Lung (tissue), 11 donors: ENCODE measurements at regions not wholly inside any gene's neighbourhood (a gene's known extent, or its start where the extent isn't known, plus 50 kb on each side); places are given as distances from the start of the nearest gene placed in this dataset.

Experiments used
- ATAC-seq: fragments of 200-7000 bp; cut with Tn5 transposase; one replicate; pipeline ENCODE4 v1.9.1; 2020; ENCODE audit warnings: moderate number of reproducible peaks; ENCODE audit not compliant: insufficient read depth, low FRiP score
- DNase-seq, 3 donors: peaks; one replicate each; pipeline ENCODE4 v3.0.0-alpha.2; 2013 to 2017
- H3K27ac ChIP-seq, 2 donors: one replicate each; pipeline ENCODE4 v1.5.1; 2013; ENCODE audit warnings: mild to moderate bottlenecking in 2 of 2, moderate library complexity in 2 of 2, control low read depth in 1 of 2, inconsistent platforms in 1 of 2, low read depth in 1 of 2, low read length in 1 of 2
- H3K27me3 ChIP-seq, 3 donors: one replicate each; pipeline ENCODE4 v1.5.1; 2013; ENCODE audit warnings: low read length in 2 of 3; ENCODE audit not compliant: control insufficient read depth in 3 of 3, insufficient read depth in 3 of 3
- H3K36me3 ChIP-seq, 4 donors: one replicate each; pipeline ENCODE4 v1.5.1; 2013; ENCODE audit warnings: low read length in 4 of 4, mild to moderate bottlenecking in 1 of 4, moderate library complexity in 1 of 4; ENCODE audit not compliant: control insufficient read depth in 4 of 4, insufficient read depth in 4 of 4
- H3K4me1 ChIP-seq, 5 donors: one replicate each; pipeline ENCODE4 v1.5.1; 2013; ENCODE audit warnings: low read length in 5 of 5, mild to moderate bottlenecking in 2 of 5, moderate library complexity in 1 of 5; ENCODE audit not compliant: control insufficient read depth in 5 of 5, insufficient read depth in 5 of 5
- H3K4me3 ChIP-seq: one replicate; pipeline ENCODE4 v1.5.1; 2013; ENCODE audit warnings: mild to moderate bottlenecking, control low read depth, moderate library complexity
- H3K9ac ChIP-seq, 2 donors: one replicate each; pipeline ENCODE4 v1.5.1; 2013; ENCODE audit warnings: low read length in 2 of 2, control low read depth in 1 of 2; ENCODE audit not compliant: insufficient read depth in 1 of 2
- H3K9me3 ChIP-seq, 4 donors: one replicate each; pipeline ENCODE4 v1.5.1; 2013; ENCODE audit warnings: low read length in 3 of 4, mild to moderate bottlenecking in 1 of 4, moderate library complexity in 1 of 4; ENCODE audit not compliant: control insufficient read depth in 4 of 4, insufficient read depth in 3 of 4
- CTCF ChIP-seq: IDR thresholded peaks from 2 replicates; pipeline ENCODE4 v1.5.1; 2012; ENCODE audit warnings: mild to moderate bottlenecking; ENCODE audit errors: control extremely low read depth, extremely low read depth
- WGBS, 2 donors: extraction: QIAGEN DNeasy Blood & Tissue Kit; methylation state at CpG; one replicate each; pipeline ENCODE4 v1.1.7; 2013; 5-methylcytosine and 5-hydroxymethylcytosine counted together
- donor health status: control.
- donor health status: control.
- donor health status: Bipolar disorder and iron deficiency.
- donor health status: healthy.
- donor health status: DM: yes; HTN: yes; CAD: no.

GRCh38 chr19:57026476-57026875 is 93.3 kb upstream of the USP29 start:
- H3K9me3 ChIP-seq = peaks cover 0 to 8% (median 3%) of the 10 kb centered on the region in 4 donors
- 80 to 82% methylated on average over 3 of the region's 3 CpGs for WGBS, 2 donors
- H3K9ac ChIP-seq = no peak overlapping the region
- no peak for TF ChIP-seq CTCF
- DNase-seq = no peak
- no peak for ATAC-seq
- H3K4me3 ChIP-seq = no peak overlapping the region
- H3K36me3 ChIP-seq = no peaks in the 10 kb centered on the region
- no peak overlapping the region for H3K27ac ChIP-seq
- no peaks in the 10 kb centered on the region for H3K27me3 ChIP-seq
- no peaks in the 10 kb centered on the region for H3K4me1 ChIP-seq

- DNase-seq = no peak
- Histone ChIP-seq H3K27me3 (no peaks in the 10 kb centered on the region), H3K36me3 (no peaks in the 10 kb centered on the region), H3K4me3 (no peak overlapping the region), H3K9ac (no peak overlapping the region), H3K9me3 (peaks cover 0 to 6% (median 3%) of the 10 kb centered on the region in 4 donors), H3K4me1 (no peaks in the 10 kb centered on the region), H3K27ac (no peak overlapping the region)
- ATAC-seq = no peak
- no peak for TF ChIP-seq CTCF
- 73 to 87% methylated on average over 7 of the region's 7 CpGs for WGBS, 2 donors
Measured at GRCh38 chr19:57027360-57027759, 92.4 kb upstream of the USP29 start.

DNA sequence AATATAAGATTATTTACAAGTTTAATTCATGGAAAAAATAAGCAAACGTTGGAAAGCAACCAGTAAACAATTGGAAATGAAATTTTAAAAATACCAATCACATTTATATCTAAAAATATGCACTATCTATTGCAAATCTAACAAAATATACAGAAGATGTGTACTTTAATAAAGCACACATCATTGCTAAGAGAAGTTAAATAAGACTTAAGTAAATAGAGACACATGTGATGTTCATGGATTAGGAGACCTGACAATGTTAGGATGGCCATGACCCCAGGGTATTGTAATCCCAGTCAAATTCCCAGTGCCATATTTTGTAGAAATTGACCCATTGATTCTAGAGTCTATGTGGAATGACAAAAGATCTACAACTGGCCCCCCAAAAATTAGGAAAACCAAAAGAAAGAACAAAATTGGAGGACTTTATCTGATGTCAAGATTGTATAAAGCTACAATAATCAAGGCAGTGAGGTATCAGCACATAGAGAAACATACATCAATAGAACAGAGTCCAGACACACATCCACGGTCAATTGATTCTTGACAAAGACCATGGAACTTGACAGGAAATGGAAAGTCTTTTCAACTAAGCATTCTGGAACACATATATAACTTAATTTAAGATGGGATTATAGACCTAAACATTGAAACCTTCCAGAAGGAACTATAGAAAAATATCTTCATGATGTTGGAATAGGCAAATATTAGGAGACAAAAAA is 90.8 kb upstream of the USP29 start:
- no peak overlapping the region for H3K4me3 ChIP-seq
- DNase-seq = no peak
- H3K9me3 ChIP-seq = peaks cover 0 to 9% (median 3%) of the 10 kb centered on the region in 4 donors
- no peak overlapping the region for H3K9ac ChIP-seq
- no peaks in the 10 kb centered on the region for H3K4me1 ChIP-seq
- H3K27ac ChIP-seq = no peak overlapping the region
- no peak for ATAC-seq
- H3K36me3 ChIP-seq = no peaks in the 10 kb centered on the region
- no peak for TF ChIP-seq CTCF
- no peaks in the 10 kb centered on the region for H3K27me3 ChIP-seq
- 56 to 67% methylated on average over 2 of the region's 2 CpGs for WGBS, 2 donors

GRCh38 chr19:57031106-57031505 is 88.7 kb upstream of the USP29 start:
- H3K27ac ChIP-seq = no peak overlapping the region
- H3K9ac ChIP-seq = no peak overlapping the region
- no peaks in the 10 kb centered on the region for H3K4me1 ChIP-seq
- 78 to 86% methylated on average over 12 of the region's 12 CpGs for WGBS, 2 donors
- DNase-seq (no peak), ATAC-seq (no peak)
- no peaks in the 10 kb centered on the region for H3K27me3 ChIP-seq
- H3K36me3 ChIP-seq = no peaks in the 10 kb centered on the region
- H3K4me3 ChIP-seq = no peak overlapping the region
- TF ChIP-seq CTCF = no peak
- H3K9me3 ChIP-seq = peaks cover 0 to 13% (median 0%) of the 10 kb centered on the region in 4 donors
